K562 (cell line): ENCODE measurements at regions not wholly inside any gene's neighbourhood (a gene's known extent, or its start where the extent isn't known, plus 50 kb on each side); places are given as distances from the start of the nearest gene placed in this dataset.

Experiments used
- ATAC-seq: fragments of 200-7000 bp; cut with Tn5 transposase; 3 replicates; pipeline ENCODE4 v1.9.1; 2020; ENCODE audit warnings: moderate library complexity
- BruUV-seq: library from RNA; stranded (reverse); fragments of 400-500 nt; replicated peaks from 2 replicates; lab custom pipeline; 2021; lab: Mats Ljungman, UMichigan
- CTCF ChIA-PET: fragments of 300-600 bp; formaldehyde crosslinking; extraction: SDS; loops from one replicate; lab custom pipeline; 2021; ENCODE audit warnings: low intra/inter-chr PET ratio; lab: Yijun Ruan, JAX
- POLR2A ChIA-PET: fragments of 300-600, 350-650 bp; sonication (Branson Sonifier 250); formaldehyde crosslinking; extraction: SDS; loops from one replicate; lab custom pipeline; 2021; ENCODE audit warnings: antibody characterized with exemption, inconsistent platforms; lab: Yijun Ruan, JAX
- DNase-seq, 4 experiments: peaks; one replicate each; pipeline versions ENCODE4 v3.0.0 to v3.0.0-alpha.2; 2011 to 2018; ENCODE audit warnings: low spot score in 3 of 4, mixed read lengths in 3 of 4; ENCODE audit errors: extremely low read depth in 1 of 4
- FAIRE-seq: peaks from 2 replicates; lab custom pipeline; 2011; peaks lifted over from hg19 to GRCh38; lab: Jason Lieb, UNC
- H2AFZ ChIP-seq: 2 replicates; pipeline ENCODE4 v1.6.0; 2011; ENCODE audit warnings: low read depth, low read length, control low read depth, inconsistent platforms
- H3K27ac ChIP-seq: fragments of 200-600 bp; 3 replicates; pipeline ENCODE4 v1.8.0; 2011; ENCODE audit warnings: low read depth, mild to moderate bottlenecking, control low read depth, inconsistent platforms, low read length, moderate library complexity, mixed read lengths; ENCODE audit errors: extremely low read depth
- H3K27me3 ChIP-seq, 2 experiments: fragments of 300-600 bp in 1 of 2; 2 replicates in 1 of 2; 3 replicates in 1 of 2; pipeline versions ENCODE4 v1.6.0 to v1.8.0; 2011; ENCODE audit warnings: inconsistent platforms in 2 of 2, low read length in 2 of 2, mild to moderate bottlenecking in 1 of 2, mixed read lengths in 1 of 2, moderate library complexity in 1 of 2; ENCODE audit not compliant: control insufficient read depth in 2 of 2, insufficient read depth in 2 of 2
- H3K36me3 ChIP-seq: fragments of 300-600 bp; 3 replicates; pipeline ENCODE4 v1.8.0; 2011; ENCODE audit warnings: mild to moderate bottlenecking, low read length, inconsistent platforms; ENCODE audit not compliant: control insufficient read depth, insufficient read depth
- H3K4me1 ChIP-seq, 2 experiments: fragments of 200-600 bp in 1 of 2; replicated peaks in 1 of 2; 2 replicates in 1 of 2; 3 replicates in 1 of 2; pipeline versions ENCODE4 v1.5.1 to v1.8.0; 2011; ENCODE audit warnings: inconsistent platforms in 2 of 2, low read length in 2 of 2, mild to moderate bottlenecking in 1 of 2, mixed read lengths in 1 of 2, moderate library complexity in 1 of 2; ENCODE audit not compliant: control insufficient read depth in 2 of 2, insufficient read depth in 2 of 2
- H3K4me2 ChIP-seq: 2 replicates; pipeline ENCODE4 v1.6.1; 2011; ENCODE audit warnings: low read length, control low read depth, inconsistent platforms, mixed read lengths; ENCODE audit not compliant: insufficient read depth
- H3K4me3 ChIP-seq: fragments of 200-600 bp; sonication (generic), shearing (Covaris generic); 2 replicates; pipeline ENCODE4 v1.5.1; 2016; ENCODE audit warnings: control low read depth, inconsistent platforms
- H3K79me2 ChIP-seq: fragments of 200-600 bp; 3 replicates; pipeline ENCODE4 v1.8.0; 2011; ENCODE audit warnings: low read length, inconsistent platforms; ENCODE audit not compliant: control insufficient read depth, insufficient read depth
- H3K9ac ChIP-seq, 2 experiments: 2 replicates each; pipeline versions ENCODE4 v1.6.0 to v1.6.1; 2011; ENCODE audit warnings: low read depth in 2 of 2, low read length in 2 of 2, control low read depth in 1 of 2, inconsistent platforms in 1 of 2, mild to moderate bottlenecking in 1 of 2, mixed read lengths in 1 of 2; ENCODE audit not compliant: insufficient read depth in 1 of 2
- H3K9me1 ChIP-seq: one replicate; pipeline ENCODE4 v1.6.0; 2011; ENCODE audit warnings: inconsistent platforms, mild to moderate bottlenecking, low read length, moderate library complexity; ENCODE audit not compliant: control insufficient read depth, insufficient read depth
- H3K9me3 ChIP-seq: replicated peaks from 2 replicates; pipeline ENCODE4 v1.5.1; 2011; ENCODE audit warnings: low read depth, low read length, inconsistent platforms; ENCODE audit not compliant: control insufficient read depth, insufficient read depth
- H4K20me1 ChIP-seq: replicated peaks from 2 replicates; pipeline ENCODE4 v1.6.1; 2011; ENCODE audit warnings: low read length, inconsistent platforms, mixed read lengths; ENCODE audit not compliant: control insufficient read depth, insufficient read depth
- RAD21 ChIP-seq, 2 experiments: fragments of 250-450 bp in 1 of 2; fragments of 450-650 bp in 1 of 2; sonication (Bioruptor Pico) in 1 of 2; formaldehyde crosslinking in 1 of 2; IDR thresholded peaks in 1 of 2; conservative IDR thresholded peaks in 1 of 2; 2 replicates each; pipeline versions ENCODE4 v1.4.0 to v1.8.0; 2020 to 2022; ENCODE audit warnings: mild to moderate bottlenecking in 2 of 2, moderate library complexity in 1 of 2
- RBM25 ChIP-seq: fragments of 200-400 bp; formaldehyde crosslinking; IDR thresholded peaks from 2 replicates; pipeline ENCODE4 v1.6.1; 2018; ENCODE audit warnings: low read length, low read depth, moderate library complexity; ENCODE audit not compliant: severe bottlenecking
- ZNF134 ChIP-seq: fragments of 250-450 bp; sonication (Bioruptor Pico); conservative IDR thresholded peaks from 2 replicates; pipeline ENCODE4 v1.4.0; 2020
- WGBS: fragments of 100-300 bp; shearing (Covaris generic); methylation state at CpG from one replicate; pipeline ENCODE4 v1.1.6; 2016; ENCODE audit warnings: low coverage, mixed read lengths; ENCODE audit not compliant: insufficient coverage; ENCODE audit errors: missing lambda C conversion rate; 5-methylcytosine and 5-hydroxymethylcytosine counted together
- in situ Hi-C: fragments of 300-500 bp; cut with MboI; formaldehyde crosslinking; loops from 4 replicates; pipeline ENCODE4 v1.15.0; 2018; ENCODE audit warnings: inconsistent platforms, mixed read lengths
- intact Hi-C: fragments of 100-400 bp; cut with micrococcal nuclease; formaldehyde crosslinking; loops from 2 replicates; pipeline ENCODE4 v1.14.2; 2022

DNA sequence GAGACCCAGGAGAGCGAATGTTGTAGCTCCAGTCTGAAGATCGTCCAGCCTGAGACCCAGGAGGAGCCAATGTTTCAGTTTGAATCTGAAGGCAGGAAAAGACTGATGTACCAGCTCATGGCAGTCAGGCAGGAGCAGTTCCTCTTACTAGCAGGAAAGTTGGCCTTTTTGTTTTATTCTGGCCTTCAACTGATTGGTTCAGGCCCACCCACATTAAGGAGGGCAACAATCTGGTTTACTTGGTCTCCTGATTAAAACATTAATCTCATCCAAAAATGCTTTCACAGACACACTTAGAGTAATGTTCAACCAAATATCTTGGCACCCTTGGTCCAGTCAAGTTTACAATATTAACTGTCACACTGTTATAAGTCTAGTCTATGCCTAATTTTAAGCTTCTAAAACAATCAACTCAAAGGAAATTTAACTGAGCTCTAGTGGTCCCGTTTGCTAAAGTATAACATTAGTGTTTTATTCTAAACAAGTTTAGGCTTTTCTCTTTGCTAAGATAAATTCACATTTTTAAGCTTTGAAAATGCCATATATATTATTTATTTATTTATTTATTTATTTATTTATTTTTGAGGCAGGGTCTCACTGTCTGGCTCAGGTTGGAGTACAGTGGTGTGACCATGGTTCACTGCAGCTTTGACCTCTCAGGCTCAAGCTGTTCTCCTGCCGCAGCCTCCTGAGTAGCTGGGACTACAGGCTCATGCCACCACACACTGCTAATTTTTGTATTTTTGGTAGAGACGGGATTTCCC lies 275.5 kb upstream of the SLC35B3 start:
- H3K9ac ChIP-seq = no peak overlapping the region
- FAIRE-seq (no peak), ATAC-seq (no peak), DNase-seq (no peak)
- H3K4me2 ChIP-seq = no peak overlapping the region
- H2AFZ ChIP-seq = no peak overlapping the region
- CTCF ChIA-PET = no interaction called here
- H3K4me1 ChIP-seq = no peaks in the 10 kb centered on the region
- in situ Hi-C loops (no loop called here), intact Hi-C loops (no loop called here)
- WGBS = 3% methylated on average over 5 of the region's 5 CpGs
- H3K79me2 ChIP-seq = no peaks in the 10 kb centered on the region
- H3K9me1 ChIP-seq = no peaks in the 10 kb centered on the region
- H3K36me3 ChIP-seq = no peaks in the 10 kb centered on the region
- no peak overlapping the region for H3K27ac ChIP-seq
- no peak for TF ChIP-seq RAD21 (CRISPR knock-in tag; conservative IDR thresholded peaks at IDR 0.05 in 1 of 2, IDR thresholded peaks at IDR 0.05 in 1 of 2)
- peak; percentile 11 for TF ChIP-seq RBM25
- peak; percentile 95 for TF ChIP-seq ZNF134 (CRISPR knock-in tag)
- TF ChIP-seq, all 486 proteins: peak for 2
- Histone ChIP-seq H4K20me1 (no peaks in the 10 kb centered on the region), H3K9me3 (0 out of 2 replicates have a peak, but pooled peaks cover 2% of the 10 kb centered on the region), H3K4me3 (no peak overlapping the region), H3K27me3 (no peaks in the 10 kb centered on the region)
- BruUV-seq = no TSS peak
- POLR2A ChIA-PET = interaction anchor here (0.6 kb wide), 1 partner anchor 22 kb away, joined by 3 read pairs; no protein-coding TSS in a partner anchor
